ENCODE measurements at regions not wholly inside any gene's neighbourhood (a gene's known extent, or its start where the extent isn't known, plus 50 kb on each side); places are given as distances from the start of the nearest gene placed in this dataset.

DNA sequence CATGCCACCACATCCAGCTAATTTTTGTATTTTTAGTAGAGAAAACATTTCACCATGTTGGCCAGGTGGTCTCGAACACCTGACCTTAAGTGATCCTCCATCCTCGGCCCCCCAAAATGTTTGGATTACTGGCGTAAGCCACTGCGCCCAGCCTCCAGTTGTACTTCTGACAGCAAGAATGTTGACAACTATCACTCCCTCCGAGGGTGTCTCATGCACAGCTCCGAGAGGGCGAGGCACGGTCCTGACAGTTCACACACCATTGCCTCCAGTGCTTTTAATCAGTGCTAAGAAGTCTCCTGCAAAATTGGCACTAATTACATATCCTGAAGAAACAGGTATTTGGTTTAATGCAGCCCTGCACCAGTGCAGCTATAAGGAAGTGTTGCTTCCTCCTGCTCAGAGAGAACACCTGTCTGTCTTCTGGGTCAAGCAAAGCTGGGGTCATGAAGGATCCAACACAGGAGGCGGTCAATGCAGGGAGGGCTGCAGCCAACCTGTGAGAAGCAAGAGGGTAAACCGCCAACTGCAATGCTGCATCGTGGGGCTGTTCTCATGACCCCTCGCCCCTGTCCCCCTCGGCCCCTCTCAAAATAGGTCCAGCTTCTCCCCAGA lies 184.0 kb downstream of the MED10 start:
- no peak for DNase-seq

DNA sequence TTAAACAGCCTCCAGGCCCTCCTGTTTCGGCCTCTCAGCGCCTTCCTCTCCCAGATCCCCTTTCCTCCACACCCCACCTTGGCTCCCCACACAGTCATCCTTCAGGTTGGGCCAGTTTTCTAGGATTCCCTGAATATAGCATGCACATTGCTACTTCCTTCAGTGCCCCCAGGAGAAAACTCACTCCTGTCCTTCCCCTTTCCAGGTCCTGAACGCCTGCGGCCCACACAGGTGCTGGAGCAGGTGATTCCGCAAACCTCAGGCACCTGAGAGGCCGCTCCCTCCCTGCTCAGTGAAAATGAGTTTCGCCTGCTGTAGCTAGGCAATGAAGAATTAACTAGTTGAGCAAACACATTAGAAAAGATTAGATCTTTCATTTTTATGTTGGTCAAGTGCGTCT lies 185.0 kb downstream of the MED10 start:
- DNase-seq, result peak; percentile 74 to 89

DNA sequence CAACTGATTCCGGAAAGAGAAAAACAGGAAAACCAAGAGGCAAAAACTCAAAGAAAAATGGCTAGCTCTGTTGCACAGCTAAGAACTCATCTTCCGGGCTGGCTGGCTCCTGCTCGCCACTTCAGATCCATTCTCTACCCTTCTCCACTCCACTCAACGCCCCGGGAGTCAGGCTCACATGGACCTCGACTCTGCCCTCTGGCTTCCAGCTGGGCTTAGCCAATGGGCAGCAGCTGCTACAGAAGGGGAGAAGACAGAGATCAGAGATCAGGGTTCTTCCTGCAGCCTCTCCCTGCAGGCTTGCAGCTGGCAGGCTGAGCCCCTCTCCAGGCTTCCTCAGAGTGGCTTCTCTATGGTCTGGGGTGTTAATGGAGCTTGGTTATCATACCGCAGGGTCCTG lies 187.5 kb downstream of the MED10 start:
- DNase-seq, result no peak

DNA sequence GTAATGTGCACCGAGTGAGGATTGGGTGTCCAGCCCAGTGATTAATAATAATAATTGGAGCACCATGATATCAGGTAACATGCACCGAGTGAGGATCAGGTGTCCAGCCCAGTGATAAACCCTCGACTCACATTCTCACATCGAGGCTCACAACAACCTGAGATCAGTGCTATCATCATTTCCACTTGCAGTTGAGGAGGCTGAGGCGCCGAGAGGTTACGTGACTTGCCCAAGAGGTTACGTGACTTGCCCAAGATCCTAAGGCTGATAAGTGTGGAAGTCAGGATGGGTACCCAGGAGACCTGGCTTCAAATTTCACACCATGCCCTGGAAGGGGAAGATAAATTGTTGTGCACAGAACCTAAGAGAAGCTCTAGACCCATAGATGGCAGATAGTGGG lies 189.4 kb downstream of the MED10 start:
- DNase-seq, result no peak

DNA sequence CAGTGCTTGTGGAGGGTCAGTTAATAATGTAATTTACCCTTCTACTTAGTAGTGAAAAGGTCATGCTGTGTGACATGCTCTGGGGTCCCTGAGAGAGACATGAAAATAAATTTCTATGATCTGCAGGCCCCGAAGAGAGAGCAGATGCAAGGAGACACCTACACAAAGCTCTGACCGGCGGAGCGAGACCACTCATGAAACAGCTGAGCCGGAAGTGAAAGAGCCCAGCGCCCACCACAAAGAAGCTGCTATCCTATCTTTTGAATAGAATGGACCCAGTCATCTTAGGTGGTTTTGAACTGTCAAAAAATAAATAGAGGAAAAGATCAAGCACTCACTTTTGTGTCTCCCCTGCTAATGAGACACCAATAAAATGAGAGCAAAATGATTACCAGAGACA lies 190.0 kb downstream of the MED10 start:
- peak; percentile 9 to 43 for DNase-seq

DNA sequence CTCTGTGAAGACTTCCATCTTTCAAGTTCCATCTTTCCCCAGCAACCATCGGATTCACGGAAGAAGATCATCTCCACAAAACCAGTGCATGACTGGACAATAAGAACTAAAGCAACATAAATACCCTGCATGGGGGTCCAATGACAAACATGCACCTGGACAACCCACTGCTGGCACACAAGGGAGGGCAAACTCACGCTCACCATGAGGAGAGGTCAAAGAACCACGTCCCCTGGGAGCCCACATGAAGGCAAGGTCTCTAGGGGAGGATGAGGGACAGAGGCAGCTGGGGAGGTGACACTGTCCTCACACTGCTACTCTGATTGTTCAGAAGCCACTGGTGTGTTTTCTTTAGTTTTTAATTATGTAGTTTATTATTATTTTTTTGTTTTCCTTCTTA lies 190.8 kb downstream of the MED10 start:
- DNase-seq, result no peak

DNA sequence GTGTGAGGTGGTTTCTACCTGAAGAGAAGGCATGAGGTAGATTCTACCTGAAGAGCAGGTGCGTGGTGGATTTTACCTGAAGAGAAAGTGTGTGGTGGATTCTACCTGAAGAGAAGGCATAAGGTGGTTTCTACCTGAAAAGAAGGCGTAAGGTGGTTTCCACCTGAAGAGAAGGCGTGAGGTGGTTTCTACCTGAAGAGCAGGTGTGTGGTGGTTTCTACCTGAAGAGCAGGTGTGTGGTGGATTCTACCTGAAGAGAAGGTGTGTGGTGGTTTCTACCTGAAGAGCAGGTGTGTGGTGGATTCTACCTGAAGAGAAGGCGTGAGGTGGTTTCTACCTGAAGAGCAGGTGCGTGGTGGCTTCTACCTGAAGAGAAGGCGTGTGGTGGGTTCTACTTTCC lies 192.8 kb downstream of the MED10 start:
- DNase-seq, result no peak

DNA sequence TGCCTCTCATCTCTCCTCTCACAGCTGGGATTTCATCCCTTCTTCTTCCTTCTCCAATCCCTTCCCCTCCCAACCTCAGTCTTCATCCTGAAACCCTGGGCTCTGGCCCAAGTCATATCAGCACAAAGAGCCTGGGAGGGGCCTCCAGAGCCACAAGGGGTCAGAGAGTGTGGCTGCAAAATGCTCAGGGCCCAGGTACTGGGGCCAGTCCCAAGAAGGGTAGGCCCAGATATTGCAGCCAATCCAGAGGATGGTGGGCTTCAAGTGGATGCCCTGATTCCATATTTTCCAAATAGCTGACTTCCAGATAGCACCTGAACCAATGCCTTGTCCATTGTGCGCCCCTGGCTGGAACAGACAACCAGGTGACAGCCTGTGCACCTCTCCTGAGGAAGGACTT lies 193.9 kb downstream of the MED10 start:
- no peak for DNase-seq

DNA sequence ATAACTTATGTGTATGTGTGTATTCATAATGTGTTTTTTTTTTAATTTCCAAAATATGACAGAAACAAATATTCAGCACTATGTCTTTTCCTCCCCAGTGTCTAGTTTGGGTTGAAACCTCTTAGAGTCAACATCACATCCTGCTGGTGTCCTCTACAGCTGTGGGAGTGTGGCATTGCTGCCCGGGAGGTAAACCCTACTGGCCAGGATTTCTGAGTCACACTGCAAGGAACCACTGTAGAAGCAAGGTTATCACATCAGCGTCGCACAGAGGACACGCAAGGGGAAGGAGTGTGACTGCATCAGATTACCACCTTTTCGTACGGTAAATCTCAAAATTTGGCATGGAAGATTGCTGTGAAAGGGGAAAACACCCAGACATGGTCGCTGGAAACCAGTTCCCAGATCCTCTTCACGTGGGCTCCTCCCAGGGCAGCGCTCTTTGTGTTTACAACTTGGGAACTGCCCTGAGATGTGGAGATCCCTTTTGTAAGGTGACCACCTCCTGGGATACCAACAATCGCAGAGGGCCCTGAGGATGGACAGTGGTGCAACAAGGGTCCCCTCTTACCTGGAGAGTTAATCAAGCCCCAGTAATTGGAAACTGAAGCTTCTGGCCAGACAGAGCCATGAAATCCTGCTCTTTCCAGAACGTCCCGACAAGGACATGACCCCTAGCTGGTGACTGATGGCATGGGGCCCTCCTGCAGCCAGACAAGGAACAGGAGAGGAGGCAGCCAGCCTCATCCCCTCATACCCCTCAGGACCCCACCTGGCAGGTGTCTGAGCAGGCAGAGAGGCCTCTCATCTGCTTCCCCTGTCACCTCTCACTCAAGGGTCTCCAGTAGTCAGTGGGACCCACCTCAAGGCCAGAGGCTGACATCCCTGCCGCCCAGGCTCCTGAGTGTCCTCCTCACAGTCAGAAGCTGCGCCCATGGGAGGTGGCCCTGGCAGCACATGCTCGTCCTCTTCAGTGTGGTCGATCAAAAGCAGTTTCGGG lies 194.7 kb downstream of the MED10 start:
- no peak for DNase-seq

DNA sequence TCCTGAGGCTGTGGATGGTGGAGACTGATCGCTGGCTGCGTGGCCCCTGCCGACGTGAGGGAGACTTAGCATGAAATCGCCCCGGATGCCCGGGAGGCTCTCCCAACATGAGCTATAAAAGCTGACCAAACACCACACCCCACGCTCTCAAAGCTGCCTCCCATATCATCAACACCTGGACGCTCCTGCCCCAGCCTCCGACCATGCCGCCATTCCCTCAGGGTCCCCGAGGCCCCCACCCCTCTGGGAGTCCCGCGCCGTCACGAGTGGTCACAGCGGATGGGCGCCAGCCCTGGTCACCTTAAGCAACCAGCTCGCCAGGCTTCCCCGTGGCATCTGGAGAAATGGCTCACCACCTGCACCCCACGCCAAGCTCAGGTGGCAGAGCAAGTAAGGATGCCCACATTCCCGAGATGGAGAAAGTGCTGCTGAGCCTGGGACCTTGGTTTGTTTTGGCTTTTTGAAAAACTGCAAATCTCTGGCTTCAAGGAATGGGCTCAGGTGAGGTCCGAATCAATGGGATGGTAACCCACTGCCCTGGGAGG lies 196.0 kb downstream of the MED10 start:
- DNase-seq, result no peak

DNA sequence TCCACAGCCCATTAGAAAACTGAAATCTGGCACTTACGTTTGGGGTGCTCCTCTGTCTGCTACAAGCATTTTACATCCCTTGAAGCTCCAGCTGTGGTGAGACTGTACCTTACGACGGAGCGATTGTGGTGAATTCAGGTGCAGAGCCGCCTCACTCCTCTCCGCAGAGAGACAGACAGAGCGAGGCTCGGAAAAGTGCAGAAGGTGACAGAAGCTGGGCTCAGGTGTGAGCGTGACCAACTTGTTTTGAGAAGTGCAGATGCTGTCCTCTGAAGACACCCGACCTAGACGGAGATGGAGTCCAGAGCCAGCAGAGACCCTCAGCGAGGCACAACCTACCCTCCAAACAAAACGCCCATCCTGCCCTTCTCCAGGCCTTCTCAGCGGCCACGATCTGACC lies 196.5 kb downstream of the MED10 start:
- DNase-seq, result no peak

DNA sequence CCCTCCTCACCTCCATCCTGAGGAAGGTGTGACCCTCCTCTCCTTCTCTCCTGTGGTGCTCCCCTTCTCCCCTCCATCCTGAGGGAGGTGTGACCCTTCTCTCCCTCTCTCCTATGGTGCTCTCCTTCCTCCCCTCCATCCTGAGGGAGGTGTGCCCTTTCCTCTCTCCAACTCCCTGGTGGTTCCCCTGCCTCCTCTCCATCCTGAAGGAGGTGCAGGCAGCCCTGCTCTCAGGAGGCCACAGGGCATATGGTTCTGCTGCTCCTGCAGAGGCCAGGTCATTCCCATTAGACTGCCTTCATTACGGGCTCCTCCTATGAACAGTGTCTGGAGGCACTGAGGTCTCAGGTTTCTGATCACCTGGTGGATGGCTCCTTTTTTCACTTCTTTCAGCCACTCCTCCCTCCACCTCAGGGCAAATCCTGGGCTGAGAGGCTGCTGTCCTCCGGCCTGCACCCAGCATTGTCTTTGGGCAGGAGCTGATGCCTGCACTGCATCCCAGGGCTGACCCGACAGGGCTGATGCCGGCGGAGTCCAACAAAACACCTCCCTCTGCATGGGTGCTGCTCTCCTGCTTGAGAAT lies 197.1 kb downstream of the MED10 start:
- DNase-seq, result peak; percentile 20 to 29

DNA sequence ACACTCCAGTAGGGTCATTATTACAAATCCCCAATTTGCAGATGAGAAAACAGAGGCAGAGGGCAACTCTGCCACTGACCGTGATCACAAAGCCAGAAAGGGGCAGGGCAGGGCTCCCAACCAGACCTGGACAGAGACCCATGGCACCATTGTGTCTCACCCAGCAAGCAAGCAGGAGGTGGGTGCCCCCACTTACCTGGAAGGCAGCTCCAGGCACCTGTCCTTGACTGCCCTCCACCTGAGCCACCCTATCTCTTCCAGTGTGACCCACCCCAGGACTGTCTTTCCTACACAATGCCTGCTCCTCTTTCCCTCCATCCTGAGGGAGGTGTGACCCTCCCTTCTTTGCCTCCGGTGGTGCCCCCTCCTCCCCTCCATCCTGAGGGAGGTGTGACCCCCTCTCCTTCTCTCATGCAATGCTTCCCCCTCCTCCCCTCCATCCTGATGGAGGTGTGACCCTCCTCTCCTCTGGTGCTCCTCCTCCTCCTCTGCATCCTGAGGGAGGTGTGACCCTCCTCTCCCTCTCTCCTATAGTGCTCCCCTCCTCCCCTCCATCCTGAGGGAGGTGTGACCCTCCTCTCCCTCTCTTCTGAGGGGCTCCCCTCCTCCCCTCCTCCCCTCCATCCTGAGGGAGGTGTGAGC lies 198.0 kb downstream of the MED10 start:
- no peak for DNase-seq

DNA sequence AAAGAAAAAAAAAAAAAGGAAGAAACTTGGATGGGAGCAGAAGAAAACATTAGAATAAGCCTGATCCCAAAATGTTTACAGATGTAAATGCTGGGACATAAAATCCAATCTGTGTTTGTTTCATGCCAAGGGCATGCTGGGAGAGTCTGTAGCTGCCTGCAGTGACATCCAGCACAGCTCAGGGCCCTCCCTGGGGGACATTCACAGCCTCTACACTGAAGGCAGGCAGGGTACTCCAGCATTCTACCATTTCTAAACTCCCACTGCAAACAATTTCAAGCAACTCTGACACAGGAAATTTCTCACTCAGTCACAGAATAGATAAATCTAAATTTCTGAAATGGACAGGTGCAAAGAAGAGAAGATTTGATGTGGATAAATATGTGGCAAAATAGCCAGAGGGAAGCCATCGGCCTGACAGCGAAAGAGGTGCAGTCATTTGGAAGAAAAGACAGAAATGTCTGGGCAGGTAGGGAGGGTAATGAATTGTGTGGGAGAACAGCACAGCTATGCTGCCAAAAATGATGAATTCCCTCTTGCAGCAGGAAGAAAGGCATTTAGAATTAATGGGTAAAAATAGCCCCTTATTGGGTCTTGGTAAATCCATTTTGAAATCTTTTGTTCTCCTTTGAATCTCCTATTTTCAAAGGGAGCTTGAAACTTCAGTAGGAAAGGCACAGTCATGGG lies 199.4 kb downstream of the MED10 start:
- DNase-seq, result no peak

DNA sequence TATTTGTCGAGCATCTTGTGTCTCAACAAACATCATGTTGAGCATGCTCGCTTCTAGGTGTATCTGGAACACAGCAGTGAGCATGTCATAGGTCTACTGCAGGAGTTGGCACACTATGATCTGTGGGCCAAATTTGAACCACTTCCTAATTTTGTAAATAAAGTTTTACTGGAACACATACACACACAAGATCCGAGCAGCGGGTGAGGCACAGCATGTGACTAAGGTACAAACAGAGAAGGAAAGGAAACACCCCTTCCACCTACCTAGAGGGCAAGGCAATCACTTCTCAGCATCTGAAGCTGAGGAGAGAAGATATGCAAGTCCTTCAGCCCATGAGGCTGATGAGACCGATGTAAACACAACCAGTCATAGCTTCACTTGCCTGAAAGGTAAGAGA lies 200.4 kb downstream of the MED10 start:
- no peak for DNase-seq

DNA sequence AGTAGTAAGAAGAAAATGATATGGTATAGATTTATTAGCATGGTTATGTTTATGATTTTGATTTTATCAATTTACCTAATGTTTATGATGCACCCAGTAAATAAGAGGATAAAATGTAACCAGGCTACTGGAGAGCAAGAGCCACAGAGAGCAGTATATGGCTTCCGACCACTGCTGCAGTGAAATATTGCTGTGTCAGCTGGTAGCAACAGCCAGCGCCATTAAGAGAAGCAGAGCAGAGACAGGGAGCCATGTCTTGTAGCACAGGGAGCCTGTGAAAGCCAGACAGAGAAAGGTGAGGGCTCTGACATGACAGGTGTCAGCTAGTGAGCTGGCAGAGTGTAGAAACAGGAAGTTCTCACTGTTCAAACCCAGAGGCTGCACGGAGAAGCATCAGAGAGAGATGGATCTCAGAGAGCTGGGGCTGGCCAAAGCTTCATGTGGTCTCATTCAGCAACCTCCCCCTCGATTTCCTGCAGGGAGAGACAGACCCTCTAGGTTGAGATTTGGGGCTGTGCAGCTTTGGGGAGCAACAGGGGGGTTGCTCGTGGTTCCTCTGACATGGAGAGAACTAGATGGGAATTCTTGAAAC lies 202.1 kb downstream of the MED10 start:
- no peak for DNase-seq

DNA sequence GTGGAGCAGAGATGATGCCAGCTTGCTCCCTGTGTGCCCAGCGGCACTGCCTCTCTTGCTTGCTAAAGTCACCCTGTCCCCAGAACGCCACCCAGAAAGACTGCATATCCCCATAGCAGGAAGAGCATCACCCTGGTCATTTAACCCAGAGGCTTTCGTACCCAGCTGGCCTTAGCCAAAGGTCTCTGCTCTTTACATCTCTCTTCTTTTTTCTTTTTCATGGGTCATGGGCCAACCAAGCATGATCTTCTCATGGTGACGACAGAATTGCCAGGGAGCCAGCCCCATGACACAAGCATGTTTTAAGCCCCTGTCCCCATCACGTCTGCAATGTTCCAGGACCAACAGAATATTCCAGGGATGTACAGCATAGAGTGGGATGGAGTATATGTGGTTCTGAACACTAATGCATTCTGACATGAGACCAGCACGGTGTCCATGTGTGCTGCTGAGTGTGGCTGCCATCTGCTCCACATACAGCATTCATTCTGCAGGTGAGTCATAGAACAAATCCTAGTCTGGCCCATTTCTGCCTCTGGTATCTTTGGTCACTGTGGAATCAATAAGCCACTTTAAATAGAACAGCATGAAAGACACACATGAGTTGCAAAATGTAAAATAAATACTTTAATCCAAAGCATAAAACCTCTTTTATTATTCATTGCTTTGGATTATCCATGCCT lies 203.0 kb downstream of the MED10 start:
- no peak for DNase-seq

DNA sequence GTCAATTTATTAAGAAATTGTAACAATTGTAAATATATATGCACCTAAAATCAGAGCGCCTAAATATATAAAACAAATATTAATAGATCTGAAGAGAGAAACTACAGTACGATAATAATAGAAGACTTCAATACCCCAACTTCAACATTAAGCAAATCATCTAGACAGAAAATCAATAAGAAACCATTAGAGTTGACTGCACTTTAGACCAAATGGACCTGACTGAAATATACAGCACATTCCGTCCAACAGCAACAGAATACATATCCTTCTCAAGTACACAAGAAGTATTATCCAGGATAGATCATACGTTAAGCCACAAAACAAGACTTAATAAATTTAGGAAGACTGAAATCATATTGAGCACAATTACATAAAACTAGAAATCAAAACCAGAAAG lies 208.7 kb downstream of the MED10 start:
- no peak for DNase-seq

DNA sequence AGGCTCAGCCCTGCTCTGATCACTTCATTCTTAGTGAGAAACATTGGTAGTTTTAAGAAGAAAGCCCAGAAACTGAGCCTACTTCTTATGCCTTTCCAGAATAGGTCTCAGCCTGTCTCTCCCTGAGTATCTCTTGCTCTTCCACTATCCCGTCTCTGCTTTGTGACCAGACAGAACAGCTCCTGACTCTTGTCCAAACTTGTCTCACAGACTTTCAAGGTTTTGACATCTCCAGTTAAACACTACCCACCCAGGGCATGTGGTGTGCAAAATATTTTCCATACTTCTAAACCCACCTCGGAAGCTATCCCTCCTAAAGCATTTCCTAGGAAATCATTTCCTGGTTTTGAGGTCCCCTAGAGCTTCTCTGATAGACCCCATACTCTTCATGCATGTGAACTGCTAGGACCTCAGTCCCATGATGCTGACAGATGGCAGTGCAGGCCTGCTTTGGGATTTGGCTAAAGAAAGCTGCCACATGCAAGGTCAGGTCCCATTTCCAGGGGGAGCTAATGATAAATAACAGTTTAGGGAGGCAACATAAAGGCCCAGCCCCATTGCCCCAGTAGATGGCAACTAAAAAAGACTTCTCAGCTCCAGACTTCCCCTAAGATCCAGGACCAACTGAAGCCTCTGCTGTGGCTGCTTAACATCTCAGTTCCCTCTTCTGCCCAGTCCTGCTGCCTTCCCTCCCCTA lies 211.5 kb downstream of the MED10 start:
- no peak for DNase-seq

DNA sequence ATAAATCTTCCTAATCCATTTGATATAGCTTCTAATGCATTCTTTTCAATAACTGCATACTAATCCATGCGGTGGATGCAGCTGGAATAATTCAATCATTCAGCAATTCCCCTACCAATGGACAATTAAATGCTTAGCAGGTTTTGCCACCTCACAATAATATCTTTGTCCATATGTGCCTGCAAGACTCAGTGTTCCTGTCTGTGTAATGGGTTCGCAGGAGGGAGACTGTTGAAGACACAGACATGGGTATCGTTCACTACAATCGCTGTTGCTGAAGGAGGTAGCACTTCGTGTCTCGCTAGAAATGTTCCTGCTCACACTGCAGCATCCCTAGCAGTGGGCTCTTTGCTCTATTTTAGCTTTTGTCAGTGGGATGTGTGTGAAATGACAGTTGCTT lies 214.4 kb downstream of the MED10 start:
- DNase-seq, result peak in 1 of 2 experiments; percentile 95

DNA sequence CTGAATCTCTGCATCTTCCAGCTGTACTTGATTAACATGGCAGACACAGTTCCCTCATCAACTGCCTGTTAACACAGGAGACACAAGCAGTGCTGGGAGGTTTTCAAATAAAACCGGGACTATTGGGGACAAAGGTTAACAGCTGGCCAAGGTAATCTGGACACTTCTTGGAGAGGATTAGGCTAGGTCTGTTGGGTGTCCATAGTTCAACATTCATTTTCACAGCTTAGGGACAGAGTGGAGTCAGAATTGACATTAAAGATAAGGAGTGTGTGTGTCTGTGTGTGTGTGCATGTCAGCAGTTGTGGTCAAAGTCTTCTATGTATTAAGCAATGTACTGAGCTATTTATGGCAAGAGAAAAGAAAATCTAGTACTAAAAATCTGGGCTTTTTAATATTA lies 216.2 kb downstream of the MED10 start:
- no peak for DNase-seq
